Activated naive CD4-positive, alpha-beta T cell treated with anti-CD3 and anti-CD28 coated beads for 36 hours (primary cell): ENCODE measurements at regions not wholly inside any gene's neighbourhood (a gene's known extent, or its start where the extent isn't known, plus 50 kb on each side); places are given as distances from the start of the nearest gene placed in this dataset.

Source experiments
- CTCF ChIA-PET: fragments of 350-600 bp; sonication (Branson Sonifier 250); formaldehyde crosslinking; loops from one replicate; lab custom pipeline; 2021; ENCODE audit warnings: antibody characterized with exemption; lab: Charles Lee
- DNase-seq: peaks from one replicate; pipeline ENCODE4 v3.0.0-alpha.2; 2020
- H3K27ac Mint-ChIP-seq: one replicate; pipeline ENCODE4 v1.8.0; 2021; ENCODE audit warnings: mild to moderate bottlenecking, mixed read lengths
- H3K27me3 Mint-ChIP-seq: one replicate; pipeline ENCODE4 v1.8.0; 2021; ENCODE audit warnings: low read depth, mixed read lengths
- H3K36me3 Mint-ChIP-seq: one replicate; pipeline ENCODE4 v1.8.0; 2021; ENCODE audit warnings: low read depth, mixed read lengths
- H3K4me1 Mint-ChIP-seq: one replicate; pipeline ENCODE4 v1.8.0; 2021; ENCODE audit warnings: low read depth, mixed read lengths
- H3K4me3 Mint-ChIP-seq: one replicate; pipeline ENCODE4 v1.8.0; 2021; ENCODE audit warnings: mild to moderate bottlenecking, moderate library complexity, mixed read lengths
- H3K9me3 Mint-ChIP-seq: one replicate; pipeline ENCODE4 v1.8.0; 2021; ENCODE audit warnings: mixed read lengths
- intact Hi-C: fragments of 100-400 bp; cut with micrococcal nuclease; formaldehyde crosslinking; loops from one replicate; pipeline ENCODE4 v1.15.1; 2023

- Mint-ChIP-seq H3K4me3 (no peak overlapping the region), H3K9me3 (no peaks in the 10 kb centered on the region), H3K27ac (no peak overlapping the region), H3K36me3 (no peaks in the 10 kb centered on the region), H3K4me1 (no peaks in the 10 kb centered on the region), H3K27me3 (peaks cover 17% of the 10 kb centered on the region)
- intact Hi-C loops: no loop called here
- no peak for DNase-seq
- CTCF ChIA-PET: no interaction called here
Observed at GRCh38 chr2:104465981-104466380, 387.9 kb upstream of the POU3F3 start.

GRCh38 chr2:104468846-104469245 lies 385.1 kb upstream of the POU3F3 start:
- H3K27ac Mint-ChIP-seq: no peak overlapping the region
- H3K36me3 Mint-ChIP-seq: no peaks in the 10 kb centered on the region
- no peaks in the 10 kb centered on the region for H3K9me3 Mint-ChIP-seq
- DNase-seq: no peak
- H3K4me1 Mint-ChIP-seq: no peaks in the 10 kb centered on the region
- CTCF ChIA-PET: no interaction called here
- intact Hi-C loops: no loop called here
- H3K27me3 Mint-ChIP-seq: peaks cover 13% of the 10 kb centered on the region
- no peak overlapping the region for H3K4me3 Mint-ChIP-seq

- CTCF ChIA-PET: no interaction called here
- no peak overlapping the region for H3K27ac Mint-ChIP-seq
Observed at GRCh38 chr2:104472076-104472475, 381.8 kb upstream of the POU3F3 start.

GRCh38 chr2:104473546-104473945 lies 380.4 kb upstream of the POU3F3 start:
- Mint-ChIP-seq H3K9me3 (no peaks in the 10 kb centered on the region), H3K4me1 (no peaks in the 10 kb centered on the region), H3K27me3 (peaks cover 5% of the 10 kb centered on the region), H3K27ac (no peak overlapping the region), H3K4me3 (no peak overlapping the region), H3K36me3 (no peaks in the 10 kb centered on the region)
- intact Hi-C loops: no loop called here
- CTCF ChIA-PET: no interaction called here
- DNase-seq: no peak

More at GRCh38 chr2:104472076-104472475, 381.8 kb upstream of the POU3F3 start:
- Mint-ChIP-seq H3K9me3 (no peaks in the 10 kb centered on the region), H3K27me3 (peaks cover 7% of the 10 kb centered on the region), H3K36me3 (no peaks in the 10 kb centered on the region), H3K4me1 (no peaks in the 10 kb centered on the region), H3K4me3 (no peak overlapping the region)
- intact Hi-C loops: no loop called here
- no peak for DNase-seq

DNA sequence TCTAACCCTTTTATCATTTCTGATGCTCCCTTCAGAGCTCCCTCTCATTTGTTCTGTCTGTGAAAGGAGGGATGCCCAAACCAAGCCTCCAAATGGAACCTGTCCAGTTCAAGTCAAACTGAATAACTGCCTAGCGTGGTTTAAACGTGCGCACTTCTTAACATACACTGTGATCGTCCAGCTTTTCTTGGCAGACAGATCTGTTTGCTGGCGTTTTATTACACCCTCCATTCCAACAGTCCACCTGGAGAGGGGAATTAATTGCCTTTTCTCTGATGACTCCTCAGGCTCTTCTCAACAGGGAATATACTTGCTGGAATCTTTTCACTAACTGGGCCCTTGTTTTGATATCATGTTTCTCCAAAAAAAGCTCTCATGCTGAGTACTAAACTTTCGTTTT lies 379.2 kb upstream of the POU3F3 start:
- no peak for DNase-seq
- H3K27me3 Mint-ChIP-seq: peaks cover 3% of the 10 kb centered on the region
- no peaks in the 10 kb centered on the region for H3K36me3 Mint-ChIP-seq
- intact Hi-C loops: no loop called here
- no peaks in the 10 kb centered on the region for H3K4me1 Mint-ChIP-seq
- H3K4me3 Mint-ChIP-seq: no peak overlapping the region
- CTCF ChIA-PET: interaction anchor here (0.6 kb wide), 1 partner anchor 1987 kb away, joined by 3 read pairs; no protein-coding TSS in a partner anchor
- no peaks in the 10 kb centered on the region for H3K9me3 Mint-ChIP-seq
- H3K27ac Mint-ChIP-seq: no peak overlapping the region

DNA sequence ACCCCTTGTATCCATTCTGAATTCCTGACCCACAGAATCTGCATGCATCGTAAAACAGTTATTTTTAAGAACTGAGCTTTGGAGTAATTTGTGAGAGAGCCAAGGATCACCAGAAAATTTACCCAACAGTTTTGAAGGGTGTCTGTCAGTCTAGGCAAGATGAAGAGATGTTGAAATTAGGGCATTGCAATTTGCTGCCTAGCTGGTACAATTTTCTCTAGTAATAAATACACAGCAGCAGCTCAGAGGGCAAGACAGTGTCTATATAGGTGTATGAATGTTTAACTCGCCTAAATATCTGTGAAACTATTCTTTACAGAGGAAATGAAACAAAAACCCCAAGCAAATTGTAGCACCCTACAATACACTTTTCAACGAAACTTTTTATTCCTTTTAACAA lies 377.8 kb upstream of the POU3F3 start:
- Mint-ChIP-seq H3K27ac (no peak overlapping the region), H3K27me3 (peaks cover 3% of the 10 kb centered on the region), H3K36me3 (no peaks in the 10 kb centered on the region), H3K9me3 (no peaks in the 10 kb centered on the region), H3K4me1 (no peaks in the 10 kb centered on the region), H3K4me3 (no peak overlapping the region)
- no peak for DNase-seq
- CTCF ChIA-PET: no interaction called here
- intact Hi-C loops: no loop called here

- Mint-ChIP-seq H3K36me3 (no peaks in the 10 kb centered on the region), H3K4me3 (no peak overlapping the region), H3K9me3 (no peaks in the 10 kb centered on the region), H3K27me3 (peaks cover 3% of the 10 kb centered on the region), H3K27ac (no peak overlapping the region), H3K4me1 (no peaks in the 10 kb centered on the region)
- intact Hi-C loops: no loop called here
- CTCF ChIA-PET: no interaction called here
- DNase-seq: no peak
Observed at GRCh38 chr2:104476563-104476988, 377.3 kb upstream of the POU3F3 start.

GRCh38 chr2:104481341-104481740 lies 372.6 kb upstream of the POU3F3 start:
- CTCF ChIA-PET: no interaction called here
- Mint-ChIP-seq H3K4me1 (no peaks in the 10 kb centered on the region), H3K27ac (no peak overlapping the region), H3K27me3 (peaks cover 5% of the 10 kb centered on the region), H3K36me3 (no peaks in the 10 kb centered on the region), H3K9me3 (no peaks in the 10 kb centered on the region), H3K4me3 (no peak overlapping the region)
- no peak for DNase-seq
- intact Hi-C loops: no loop called here

GRCh38 chr2:104487366-104487765 lies 366.5 kb upstream of the POU3F3 start:
- intact Hi-C loops: no loop called here

DNA sequence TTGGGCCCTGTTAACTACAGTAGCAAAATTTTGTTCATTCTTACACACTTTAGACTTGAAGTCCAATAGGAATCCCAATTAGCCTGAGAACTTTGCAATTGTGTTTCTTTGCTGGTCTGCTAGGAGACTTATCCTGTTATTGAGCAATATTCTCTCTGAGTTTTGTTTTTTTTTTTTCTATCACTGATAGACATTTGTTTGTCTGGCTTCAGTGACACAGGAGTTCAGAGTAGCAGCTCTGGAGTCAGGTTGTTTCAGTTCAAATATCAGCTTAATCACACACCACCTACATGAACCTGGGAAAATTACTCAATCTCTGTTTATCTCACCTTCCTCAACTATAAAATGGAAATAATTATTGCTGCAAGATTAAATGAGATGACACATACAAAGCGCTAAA lies 360.2 kb upstream of the POU3F3 start:
- DNase-seq: no peak
- CTCF ChIA-PET: no interaction called here
- intact Hi-C loops: no loop called here
- H3K9me3 Mint-ChIP-seq: no peaks in the 10 kb centered on the region
- no peaks in the 10 kb centered on the region for H3K36me3 Mint-ChIP-seq
- H3K4me3 Mint-ChIP-seq: no peak overlapping the region
- no peaks in the 10 kb centered on the region for H3K4me1 Mint-ChIP-seq
- peaks cover 13% of the 10 kb centered on the region for H3K27me3 Mint-ChIP-seq
- no peak overlapping the region for H3K27ac Mint-ChIP-seq

More at GRCh38 chr2:104487366-104487765, 366.5 kb upstream of the POU3F3 start:
- DNase-seq: no peak
- H3K27ac Mint-ChIP-seq: no peak overlapping the region
- H3K9me3 Mint-ChIP-seq: no peaks in the 10 kb centered on the region
- no peaks in the 10 kb centered on the region for H3K4me1 Mint-ChIP-seq
- peaks cover 1% of the 10 kb centered on the region for H3K27me3 Mint-ChIP-seq
- CTCF ChIA-PET: no interaction called here
- H3K36me3 Mint-ChIP-seq: no peaks in the 10 kb centered on the region
- no peak overlapping the region for H3K4me3 Mint-ChIP-seq

DNA sequence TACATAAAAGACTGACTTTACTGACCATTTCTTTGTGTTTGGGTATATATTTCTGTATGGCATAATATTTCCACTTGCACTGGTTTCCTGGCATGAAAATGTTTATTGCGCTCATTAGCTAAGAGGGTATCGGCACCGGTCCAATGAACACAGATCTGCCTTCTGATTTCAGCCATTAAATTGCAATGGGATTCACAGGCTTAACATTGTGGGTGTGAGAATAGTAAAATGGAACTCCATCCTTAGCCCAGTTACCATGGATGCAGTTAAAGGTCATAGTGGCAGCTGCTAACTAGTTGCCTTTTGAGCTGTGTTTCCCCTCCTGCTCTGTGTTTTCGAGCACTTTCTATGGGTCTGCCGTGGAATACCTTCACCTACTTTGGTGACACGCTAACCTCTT lies 352.6 kb upstream of the POU3F3 start:
- no peaks in the 10 kb centered on the region for H3K4me1 Mint-ChIP-seq
- no peak for DNase-seq
- H3K36me3 Mint-ChIP-seq: no peaks in the 10 kb centered on the region
- H3K9me3 Mint-ChIP-seq: no peaks in the 10 kb centered on the region
- H3K4me3 Mint-ChIP-seq: no peak overlapping the region
- peaks cover 12% of the 10 kb centered on the region for H3K27me3 Mint-ChIP-seq
- CTCF ChIA-PET: no interaction called here
- intact Hi-C loops: no loop called here
- H3K27ac Mint-ChIP-seq: no peak overlapping the region

DNA sequence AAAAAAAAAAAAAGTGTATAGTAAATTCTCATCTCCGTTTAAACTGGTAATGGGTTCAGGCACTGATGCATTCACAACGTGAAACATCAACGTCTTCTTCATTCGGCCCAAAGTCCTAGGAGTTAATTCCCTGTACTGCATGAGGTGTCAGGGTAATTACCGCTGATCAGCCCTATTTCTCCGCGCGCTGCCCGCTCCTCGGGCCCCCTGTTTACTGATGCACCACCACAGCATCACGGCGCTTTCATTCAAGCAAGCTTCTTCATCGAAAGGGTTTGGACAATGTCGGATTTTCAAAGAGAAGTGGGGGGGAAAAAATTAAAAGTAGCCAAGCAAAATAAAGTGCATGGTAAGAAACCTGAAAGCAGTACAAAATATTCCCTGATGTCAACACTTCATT lies 352.0 kb upstream of the POU3F3 start:
- peaks cover 12% of the 10 kb centered on the region for H3K27me3 Mint-ChIP-seq
- H3K36me3 Mint-ChIP-seq: no peaks in the 10 kb centered on the region
- H3K27ac Mint-ChIP-seq: no peak overlapping the region
- no peak for DNase-seq
- no peaks in the 10 kb centered on the region for H3K9me3 Mint-ChIP-seq
- intact Hi-C loops: no loop called here
- CTCF ChIA-PET: no interaction called here
- no peak overlapping the region for H3K4me3 Mint-ChIP-seq
- H3K4me1 Mint-ChIP-seq: no peaks in the 10 kb centered on the region

DNA sequence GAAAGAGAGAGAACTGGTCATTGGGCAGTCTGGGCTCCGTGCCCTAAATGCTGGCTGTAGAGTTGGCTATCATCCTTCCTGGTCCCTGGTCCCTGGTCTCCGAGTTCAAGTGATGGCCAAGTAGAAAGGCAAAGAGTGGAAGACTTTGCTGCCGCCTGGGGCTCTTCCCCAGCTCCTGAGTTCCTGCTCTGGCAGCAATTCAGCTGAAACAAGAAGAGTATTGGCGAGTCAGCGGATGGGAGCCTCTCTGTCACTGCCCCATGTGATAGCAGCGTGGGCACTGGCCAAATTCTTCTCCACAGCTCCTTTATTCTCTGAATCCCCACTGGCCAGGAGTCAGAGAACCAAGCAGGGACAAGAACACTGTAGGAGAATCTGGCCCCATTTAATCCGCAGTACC lies 351.0 kb upstream of the POU3F3 start:
- intact Hi-C loops: no loop called here
- DNase-seq: no peak
- Mint-ChIP-seq H3K36me3 (no peaks in the 10 kb centered on the region), H3K4me1 (no peaks in the 10 kb centered on the region), H3K27ac (no peak overlapping the region), H3K4me3 (no peak overlapping the region), H3K27me3 (peaks cover 8% of the 10 kb centered on the region), H3K9me3 (no peaks in the 10 kb centered on the region)
- CTCF ChIA-PET: no interaction called here
